Body of pancreas (tissue), 4 donors: ENCODE measurements at regions not wholly inside any gene's neighbourhood (a gene's known extent, or its start where the extent isn't known, plus 50 kb on each side); places are given as distances from the start of the nearest gene placed in this dataset.

Experiments used
- ATAC-seq: fragments of 150-250 bp; one replicate; pipeline ENCODE4 v1.9.1; 2016
- DNase-seq, 4 donors: peaks; one replicate each; pipeline ENCODE4 v3.0.0-alpha.2; 2019
- H3K27ac ChIP-seq, 4 donors: fragments of 200-600 bp; sonication (generic); 1 replicate in 3 of 4; 2 replicates in 1 of 4; pipeline versions ENCODE4 v1.5.1 to v1.6.1; 2016 to 2019; ENCODE audit warnings: mild to moderate bottlenecking in 1 of 4, mixed read lengths in 1 of 4, moderate library complexity in 1 of 4
- H3K27me3 ChIP-seq, 2 donors: fragments of 200-600 bp; sonication (generic); one replicate each; pipeline ENCODE4 v1.6.0; 2016; ENCODE audit warnings: mild to moderate bottlenecking in 1 of 2
- H3K36me3 ChIP-seq, 2 donors: fragments of 200-600 bp; sonication (generic); replicated peaks in 1 of 2; 2 replicates each; pipeline ENCODE4 v1.5.1; 2016; ENCODE audit warnings: low read depth in 2 of 2; ENCODE audit not compliant: insufficient read depth in 1 of 2
- H3K4me1 ChIP-seq: fragments of 200-600 bp; sonication (generic); one replicate; pipeline ENCODE4 v1.6.0; 2016
- H3K4me3 ChIP-seq, 2 donors: fragments of 200-600 bp; sonication (generic); 1 replicate in 1 of 2; 2 replicates in 1 of 2; pipeline ENCODE4 v1.5.1; 2016 to 2019
- H3K9me3 ChIP-seq, 3 donors: fragments of 200-600 bp; sonication (generic); 1 replicate in 2 of 3; 2 replicates in 1 of 3; pipeline ENCODE4 v1.5.1; 2016
- POLR2A ChIP-seq, 3 donors: fragments of 450-650 bp; IDR thresholded peaks; one replicate each; pipeline ENCODE4 v1.6.1; 2016; ENCODE audit warnings: antibody characterized with exemption in 3 of 3, mild to moderate bottlenecking in 2 of 3
- WGBS, 2 donors: methylation state at CpG; one replicate each; pipeline ENCODE4 v1.1.5; 2017; 5-methylcytosine and 5-hydroxymethylcytosine counted together
- intact Hi-C: fragments of 100-400 bp; cut with DNase I; formaldehyde crosslinking; loops from one replicate; pipeline ENCODE4 v1.15.1; 2023
- TF ChIP-seq, protein P1 (sequence below), 7 experiments: fragments of 450-650 bp in 4 of 7; fragments of 200-600 bp in 3 of 7; sonication (generic) in 3 of 7; IDR thresholded peaks; one replicate each; pipeline ENCODE4 v1.5.1; 2016 to 2019; ENCODE audit warnings: antibody characterized with exemption in 7 of 7

DNA sequence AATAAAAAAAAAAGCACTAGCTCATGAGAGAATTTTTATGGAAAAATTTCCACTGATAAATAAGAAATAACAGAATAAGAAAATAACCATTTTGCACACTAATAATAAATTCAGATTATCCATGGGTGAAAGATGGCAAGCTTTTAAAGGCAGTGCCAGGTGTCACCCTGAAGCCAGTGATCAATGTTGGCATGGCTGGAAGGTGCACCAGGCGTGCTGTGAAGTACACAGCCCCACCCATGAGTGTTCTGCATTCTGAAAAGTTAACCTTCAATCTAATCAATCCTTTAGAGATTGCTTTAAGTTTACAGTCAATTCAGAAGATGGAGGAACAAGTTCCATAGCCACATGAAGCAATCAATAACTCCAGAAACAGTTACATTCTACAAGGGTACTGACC lies 284.4 kb downstream of the C6orf118 start:
- no peak for DNase-seq
- TF ChIP-seq, protein P1, sequence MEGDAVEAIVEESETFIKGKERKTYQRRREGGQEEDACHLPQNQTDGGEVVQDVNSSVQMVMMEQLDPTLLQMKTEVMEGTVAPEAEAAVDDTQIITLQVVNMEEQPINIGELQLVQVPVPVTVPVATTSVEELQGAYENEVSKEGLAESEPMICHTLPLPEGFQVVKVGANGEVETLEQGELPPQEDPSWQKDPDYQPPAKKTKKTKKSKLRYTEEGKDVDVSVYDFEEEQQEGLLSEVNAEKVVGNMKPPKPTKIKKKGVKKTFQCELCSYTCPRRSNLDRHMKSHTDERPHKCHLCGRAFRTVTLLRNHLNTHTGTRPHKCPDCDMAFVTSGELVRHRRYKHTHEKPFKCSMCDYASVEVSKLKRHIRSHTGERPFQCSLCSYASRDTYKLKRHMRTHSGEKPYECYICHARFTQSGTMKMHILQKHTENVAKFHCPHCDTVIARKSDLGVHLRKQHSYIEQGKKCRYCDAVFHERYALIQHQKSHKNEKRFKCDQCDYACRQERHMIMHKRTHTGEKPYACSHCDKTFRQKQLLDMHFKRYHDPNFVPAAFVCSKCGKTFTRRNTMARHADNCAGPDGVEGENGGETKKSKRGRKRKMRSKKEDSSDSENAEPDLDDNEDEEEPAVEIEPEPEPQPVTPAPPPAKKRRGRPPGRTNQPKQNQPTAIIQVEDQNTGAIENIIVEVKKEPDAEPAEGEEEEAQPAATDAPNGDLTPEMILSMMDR (IDR thresholded peaks at IDR 0.05), result no peak
- no peak for TF ChIP-seq POLR2A (IDR thresholded peaks at IDR 0.05)
- Histone ChIP-seq H3K4me1 (no peaks in the 10 kb centered on the region), H3K36me3 (no peaks in the 10 kb centered on the region), H3K27ac (no peak overlapping the region), H3K27me3 (no peaks in the 10 kb centered on the region), H3K4me3 (no peak overlapping the region), H3K9me3 (no peaks in the 10 kb centered on the region)
- WGBS, 2 donors, result 8 to 13% methylated on average over 1 of the region's 1 CpG
- no peak for ATAC-seq
- intact Hi-C loops, result no loop called here

DNA sequence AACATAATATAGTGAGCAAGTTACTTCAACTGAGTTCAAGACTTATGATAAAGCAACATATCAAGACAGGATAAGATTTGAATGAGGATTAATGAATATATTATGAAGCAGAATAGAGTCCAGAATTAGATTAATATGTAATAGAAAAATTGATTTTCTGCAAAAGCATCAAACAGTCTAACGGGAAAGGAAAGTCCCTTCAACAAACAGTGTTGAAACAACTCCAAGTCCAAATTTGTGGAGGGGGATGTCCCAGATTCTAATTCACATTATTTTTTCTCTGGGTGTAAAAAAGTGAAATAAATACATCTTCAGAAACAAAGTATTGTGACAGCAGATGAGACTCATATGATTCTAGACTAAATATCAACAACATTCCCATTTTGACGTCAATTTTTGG lies 289.7 kb downstream of the C6orf118 start:
- Histone ChIP-seq H3K36me3 (no peaks in the 10 kb centered on the region), H3K4me1 (no peaks in the 10 kb centered on the region), H3K9me3 (no peaks in the 10 kb centered on the region), H3K27ac (no peak overlapping the region), H3K27me3 (no peaks in the 10 kb centered on the region), H3K4me3 (no peak overlapping the region)
- intact Hi-C loops, result no loop called here
- ATAC-seq (no peak), DNase-seq (no peak)
- TF ChIP-seq POLR2A (IDR thresholded peaks at IDR 0.05), result no peak
- TF ChIP-seq, protein P1 (IDR thresholded peaks at IDR 0.05), result no peak
- 19 to 27% methylated on average over 2 of the region's 2 CpGs for whole genome bisulfite sequencing, 2 donors

DNA sequence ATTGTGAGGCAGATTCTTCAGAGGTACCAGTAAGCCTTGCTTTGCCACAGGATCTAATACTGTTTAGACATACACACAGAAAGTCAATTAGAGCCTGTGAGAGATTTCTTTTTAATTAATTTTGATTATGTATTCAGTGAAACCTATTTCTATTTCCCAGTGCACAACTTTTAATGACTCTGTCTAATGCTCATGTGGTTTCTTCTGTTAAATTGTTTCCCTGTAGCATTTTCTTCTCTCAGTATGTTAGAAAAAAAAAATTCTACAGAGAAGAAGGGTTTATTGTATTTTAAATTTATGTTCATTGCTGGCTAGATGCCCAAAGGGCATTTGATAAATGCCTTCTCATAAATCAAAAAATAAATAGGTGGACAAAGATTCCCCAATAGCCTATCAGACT lies 293.7 kb downstream of the C6orf118 start:
- no peaks in the 10 kb centered on the region for H3K36me3 ChIP-seq
- DNase-seq, result no peak
- no peaks in the 10 kb centered on the region for H3K9me3 ChIP-seq
- intact Hi-C loops, result no loop called here
- no peaks in the 10 kb centered on the region for H3K27me3 ChIP-seq
- H3K4me3 ChIP-seq, result no peak overlapping the region
- TF ChIP-seq, protein P1 (IDR thresholded peaks at IDR 0.05), result no peak
- no peak for TF ChIP-seq POLR2A (IDR thresholded peaks at IDR 0.05)
- H3K4me1 ChIP-seq, result no peaks in the 10 kb centered on the region
- H3K27ac ChIP-seq, result no peak overlapping the region
- ATAC-seq, result no peak

DNA sequence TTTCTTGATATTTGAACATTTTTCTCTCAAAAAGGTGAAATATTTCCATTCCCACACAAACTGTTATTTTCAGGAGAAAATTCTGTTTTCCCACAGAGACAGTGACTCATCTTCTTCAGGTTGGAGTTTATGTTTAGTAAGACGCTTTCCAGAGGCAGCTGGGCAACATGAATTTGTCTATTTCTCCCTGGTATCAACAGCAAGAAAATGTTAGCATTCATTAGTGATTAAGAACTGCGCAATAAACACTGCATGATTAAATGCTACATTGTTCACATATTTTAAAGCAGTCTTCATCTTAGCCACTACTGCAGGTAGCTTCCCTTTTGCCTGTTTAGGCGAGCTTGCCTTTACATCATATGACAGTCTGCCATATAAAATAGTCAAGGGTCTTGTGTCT lies 295.7 kb downstream of the C6orf118 start:
- H3K4me1 ChIP-seq, result no peaks in the 10 kb centered on the region
- no peak overlapping the region for H3K4me3 ChIP-seq
- no peaks in the 10 kb centered on the region for H3K9me3 ChIP-seq
- no peak overlapping the region for H3K27ac ChIP-seq
- no peaks in the 10 kb centered on the region for H3K36me3 ChIP-seq
- no peaks in the 10 kb centered on the region for H3K27me3 ChIP-seq
- WGBS, 2 donors, result 44 to 58% methylated on average over 3 of the region's 3 CpGs
- no peak for DNase-seq
- TF ChIP-seq POLR2A (IDR thresholded peaks at IDR 0.05), result no peak
- TF ChIP-seq, protein P1 (IDR thresholded peaks at IDR 0.05), result no peak
- no peak for ATAC-seq
- intact Hi-C loops, result no loop called here

DNA sequence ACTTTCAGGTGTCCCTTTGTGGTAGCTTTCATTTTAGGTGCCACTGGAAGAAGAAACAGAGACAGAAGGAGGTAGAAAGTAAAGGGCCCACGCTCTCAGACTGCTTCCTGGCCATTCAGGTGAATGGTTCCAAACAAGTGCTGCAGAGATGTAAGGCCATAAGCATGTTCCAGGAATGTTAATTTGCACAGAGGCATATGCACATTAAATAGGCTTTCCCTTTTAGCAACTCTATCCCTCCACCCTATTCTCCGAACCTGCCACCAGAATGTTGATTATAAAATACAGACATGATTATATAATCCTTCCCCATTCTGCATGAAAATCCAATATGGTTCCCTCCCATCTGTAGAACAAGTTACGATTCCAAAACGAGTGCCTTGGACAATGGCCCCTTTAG lies 297.2 kb downstream of the C6orf118 start:
- DNase-seq, result no peak
- Histone ChIP-seq H3K27ac (no peak overlapping the region), H3K4me1 (no peaks in the 10 kb centered on the region), H3K27me3 (no peaks in the 10 kb centered on the region), H3K36me3 (no peaks in the 10 kb centered on the region), H3K4me3 (no peak overlapping the region), H3K9me3 (no peaks in the 10 kb centered on the region)
- no peak for ATAC-seq
- WGBS, 2 donors, result 56 to 58% methylated on average over 4 of the region's 4 CpGs
- intact Hi-C loops, result no loop called here
- TF ChIP-seq, protein P1 (IDR thresholded peaks at IDR 0.05), result no peak
- TF ChIP-seq POLR2A (IDR thresholded peaks at IDR 0.05), result no peak
